ENCODE measurements at regions not wholly inside any gene's neighbourhood (a gene's known extent, or its start where the extent isn't known, plus 50 kb on each side); places are given as distances from the start of the nearest gene placed in this dataset.

DNA sequence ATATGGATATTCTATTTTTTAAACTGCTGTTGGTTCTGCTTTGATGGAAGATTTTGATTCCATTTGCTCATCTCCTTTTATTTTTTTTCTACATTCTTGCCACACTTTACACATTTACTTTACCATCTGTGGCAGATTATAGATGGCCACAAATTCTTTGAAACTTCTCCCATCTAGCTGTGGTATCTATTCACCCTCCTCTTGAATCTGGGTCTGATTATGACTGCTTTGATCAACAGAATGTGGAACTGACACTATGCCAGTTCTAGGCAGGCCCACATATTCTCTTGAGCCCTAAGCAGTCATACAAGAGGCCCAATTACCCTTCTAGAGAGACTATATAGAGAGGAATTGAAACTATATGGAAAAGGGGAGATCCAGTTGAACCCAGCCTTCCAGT is 439.0 kb upstream of the PTGER4 start:
- TF ChIP-seq ZFX (IDR thresholded peaks at IDR 0.05): no peak
- TF ChIP-seq, protein P1, sequence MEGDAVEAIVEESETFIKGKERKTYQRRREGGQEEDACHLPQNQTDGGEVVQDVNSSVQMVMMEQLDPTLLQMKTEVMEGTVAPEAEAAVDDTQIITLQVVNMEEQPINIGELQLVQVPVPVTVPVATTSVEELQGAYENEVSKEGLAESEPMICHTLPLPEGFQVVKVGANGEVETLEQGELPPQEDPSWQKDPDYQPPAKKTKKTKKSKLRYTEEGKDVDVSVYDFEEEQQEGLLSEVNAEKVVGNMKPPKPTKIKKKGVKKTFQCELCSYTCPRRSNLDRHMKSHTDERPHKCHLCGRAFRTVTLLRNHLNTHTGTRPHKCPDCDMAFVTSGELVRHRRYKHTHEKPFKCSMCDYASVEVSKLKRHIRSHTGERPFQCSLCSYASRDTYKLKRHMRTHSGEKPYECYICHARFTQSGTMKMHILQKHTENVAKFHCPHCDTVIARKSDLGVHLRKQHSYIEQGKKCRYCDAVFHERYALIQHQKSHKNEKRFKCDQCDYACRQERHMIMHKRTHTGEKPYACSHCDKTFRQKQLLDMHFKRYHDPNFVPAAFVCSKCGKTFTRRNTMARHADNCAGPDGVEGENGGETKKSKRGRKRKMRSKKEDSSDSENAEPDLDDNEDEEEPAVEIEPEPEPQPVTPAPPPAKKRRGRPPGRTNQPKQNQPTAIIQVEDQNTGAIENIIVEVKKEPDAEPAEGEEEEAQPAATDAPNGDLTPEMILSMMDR (conservative IDR thresholded peaks at IDR 0.05): no peak
- no peak overlapping the region for H3K27ac ChIP-seq

DNA sequence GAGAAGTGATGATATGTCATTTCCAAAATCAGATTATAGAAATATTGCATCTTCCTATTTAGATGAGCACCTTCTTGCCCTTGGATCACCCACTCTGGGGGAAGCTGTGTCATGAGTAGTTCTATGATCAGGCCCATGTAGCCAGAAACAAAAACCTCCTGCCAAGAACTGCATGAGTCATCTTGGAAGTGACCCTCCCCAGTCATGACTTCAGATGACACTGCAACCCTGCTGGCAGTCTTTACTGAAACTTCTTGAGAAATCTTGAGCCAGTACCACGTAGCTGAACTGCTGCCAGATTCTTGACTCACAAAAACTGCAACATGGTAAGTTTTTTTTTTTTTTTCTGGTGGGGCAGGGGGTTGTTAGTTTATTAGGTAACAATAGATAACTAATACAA is 439.6 kb upstream of the PTGER4 start:
- no peak for TF ChIP-seq ZFX (IDR thresholded peaks at IDR 0.05)
- TF ChIP-seq, protein P1 (conservative IDR thresholded peaks at IDR 0.05): no peak
- H3K27ac ChIP-seq: no peak overlapping the region

DNA sequence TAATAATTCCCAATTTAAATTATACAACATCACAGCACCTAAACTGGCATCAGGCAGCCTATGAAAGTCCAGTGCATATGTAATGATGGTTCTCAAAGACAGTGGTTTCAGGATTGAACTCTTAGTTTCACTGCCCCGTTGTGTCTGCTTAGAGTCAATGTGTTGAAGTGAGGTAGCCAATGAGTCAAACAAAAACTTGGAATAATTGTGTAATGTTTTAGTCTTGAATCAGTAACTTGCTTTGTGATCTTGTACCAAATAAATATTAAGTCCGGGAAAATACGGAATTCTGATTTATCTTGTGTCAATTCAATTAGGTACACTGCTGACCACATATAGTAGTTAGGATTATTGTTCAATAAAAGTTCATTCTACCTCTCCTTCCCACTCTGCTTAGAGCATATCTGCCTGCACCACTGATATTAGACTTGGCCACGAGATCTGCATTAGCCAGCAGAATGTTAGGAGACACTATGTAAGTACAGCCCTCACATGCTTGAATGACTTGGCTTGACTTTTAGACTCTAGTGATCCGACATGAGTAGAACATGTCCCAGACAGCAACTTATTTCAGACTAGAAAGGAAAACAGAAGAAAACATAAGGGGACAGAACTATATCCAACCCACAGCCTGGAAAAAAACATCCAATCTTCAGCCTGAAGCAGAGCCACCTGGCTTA is 441.5 kb upstream of the PTGER4 start:
- no peak for TF ChIP-seq ZFX (IDR thresholded peaks at IDR 0.05)
- TF ChIP-seq, protein P1 (conservative IDR thresholded peaks at IDR 0.05): no peak
- no peak overlapping the region for H3K27ac ChIP-seq

DNA sequence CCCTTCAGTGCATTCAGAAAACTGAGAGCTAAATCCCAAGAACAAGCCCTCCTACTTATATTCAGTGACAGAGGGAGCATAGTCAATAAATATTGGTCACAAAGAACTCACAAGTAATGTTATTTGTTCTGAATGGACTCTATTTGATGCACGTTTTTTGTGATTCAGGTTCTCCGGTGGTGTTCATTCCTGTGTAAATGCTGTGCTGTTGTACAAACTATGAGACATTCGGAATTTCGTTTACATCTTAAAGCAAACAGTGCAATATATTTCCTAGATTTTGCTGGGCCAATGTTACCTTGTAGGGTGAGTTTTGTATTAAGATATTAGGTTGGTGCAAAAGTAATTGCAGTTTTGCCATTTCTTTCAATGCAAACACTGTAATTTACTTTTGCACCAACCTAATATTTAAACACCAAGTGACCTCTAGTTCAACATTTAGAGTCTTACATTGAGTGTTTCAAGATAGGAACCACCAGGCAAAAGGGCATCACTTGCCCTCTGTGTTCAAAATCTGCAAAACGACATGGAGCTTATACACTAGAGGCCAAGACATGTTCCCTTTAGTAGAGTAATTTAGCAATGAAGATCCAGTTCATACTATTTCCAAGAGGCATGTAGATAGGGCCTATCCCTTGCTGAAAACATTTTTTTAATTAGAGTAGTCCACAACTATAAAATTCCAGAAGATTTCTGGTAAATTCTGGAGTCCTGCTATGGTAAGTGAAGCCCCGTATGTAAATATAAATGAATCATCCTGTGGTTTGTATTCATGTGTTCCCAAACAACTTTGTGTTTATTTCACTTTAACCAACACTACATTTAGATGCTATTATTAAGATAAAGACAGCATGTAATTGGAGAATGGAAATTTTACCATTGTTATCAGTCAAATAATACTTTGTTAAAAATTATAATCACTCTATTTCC is 444.0 kb upstream of the PTGER4 start:
- no peak overlapping the region for H3K27ac ChIP-seq
- TF ChIP-seq ZFX (IDR thresholded peaks at IDR 0.05): no peak
- TF ChIP-seq, protein P1 (conservative IDR thresholded peaks at IDR 0.05): no peak

DNA sequence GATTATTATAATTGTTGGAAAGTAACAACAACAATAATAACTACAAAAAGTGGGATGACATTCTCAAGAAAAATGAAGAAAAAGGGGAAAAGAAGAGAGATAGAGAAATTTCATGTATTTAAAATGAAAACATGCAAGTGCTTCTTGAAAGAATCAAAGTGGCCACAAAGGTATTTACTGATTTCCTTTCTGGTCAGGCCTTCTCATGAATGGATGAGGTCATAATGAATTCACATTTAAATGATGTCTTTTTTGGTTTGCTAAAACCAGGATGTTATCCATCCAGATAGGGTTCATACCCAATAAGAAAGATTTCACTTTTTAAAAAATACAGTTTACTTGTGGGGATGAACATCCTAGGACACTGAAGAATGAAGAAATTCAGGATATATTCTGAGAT is 446.4 kb upstream of the PTGER4 start:
- TF ChIP-seq, protein P1 (conservative IDR thresholded peaks at IDR 0.05): no peak
- TF ChIP-seq ZFX (IDR thresholded peaks at IDR 0.05): no peak
- no peak overlapping the region for H3K27ac ChIP-seq

DNA sequence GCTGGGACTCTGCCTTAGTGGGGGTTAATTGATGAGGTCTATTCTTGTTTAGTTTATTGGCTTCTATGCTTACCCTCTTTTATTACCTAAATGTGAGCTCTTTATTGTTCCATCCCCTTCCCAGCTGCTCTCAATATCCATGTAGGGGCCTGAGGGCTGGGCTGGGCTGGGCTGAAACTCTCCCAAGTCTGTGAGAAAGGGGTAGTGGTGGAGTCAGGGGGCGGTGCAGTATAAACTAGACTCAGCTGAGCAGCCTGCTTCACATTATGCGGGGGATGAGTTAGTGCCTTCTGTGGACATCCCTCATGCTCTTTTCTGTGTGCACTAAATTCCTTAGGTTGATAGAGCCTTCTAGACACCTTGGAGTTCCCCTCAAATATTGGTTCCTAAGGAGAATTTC is 451.8 kb upstream of the PTGER4 start:
- H3K27ac ChIP-seq: no peak overlapping the region
- TF ChIP-seq ZFX (IDR thresholded peaks at IDR 0.05): no peak
- TF ChIP-seq, protein P1 (conservative IDR thresholded peaks at IDR 0.05): no peak

DNA sequence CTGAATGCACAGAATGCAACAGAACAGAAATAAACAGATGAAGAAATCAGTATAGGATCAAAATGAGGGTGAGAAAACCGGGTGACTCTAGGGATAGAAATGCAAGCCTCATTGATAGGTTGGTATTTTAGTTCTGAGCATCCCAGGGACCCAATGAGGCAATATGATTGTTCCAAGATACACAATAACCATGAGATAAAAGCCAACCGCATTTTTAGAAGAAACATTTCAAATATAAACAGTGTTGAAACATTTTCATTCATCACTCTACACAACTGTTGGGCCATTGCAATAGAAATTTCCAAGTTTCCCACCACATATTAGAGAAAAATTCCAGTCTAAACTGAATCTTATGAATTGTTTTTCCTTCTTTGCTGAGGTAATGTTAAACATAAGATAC is 452.3 kb upstream of the PTGER4 start:
- TF ChIP-seq ZFX (IDR thresholded peaks at IDR 0.05): no peak
- TF ChIP-seq, protein P1 (conservative IDR thresholded peaks at IDR 0.05): no peak

More for the DNA sequence above, 452.3 kb upstream of the PTGER4 start:
- H3K27ac ChIP-seq: no peak overlapping the region
